ENCODE measurements at regions not wholly inside any gene's neighbourhood (a gene's known extent, or its start where the extent isn't known, plus 50 kb on each side); places are given as distances from the start of the nearest gene placed in this dataset.

DNA sequence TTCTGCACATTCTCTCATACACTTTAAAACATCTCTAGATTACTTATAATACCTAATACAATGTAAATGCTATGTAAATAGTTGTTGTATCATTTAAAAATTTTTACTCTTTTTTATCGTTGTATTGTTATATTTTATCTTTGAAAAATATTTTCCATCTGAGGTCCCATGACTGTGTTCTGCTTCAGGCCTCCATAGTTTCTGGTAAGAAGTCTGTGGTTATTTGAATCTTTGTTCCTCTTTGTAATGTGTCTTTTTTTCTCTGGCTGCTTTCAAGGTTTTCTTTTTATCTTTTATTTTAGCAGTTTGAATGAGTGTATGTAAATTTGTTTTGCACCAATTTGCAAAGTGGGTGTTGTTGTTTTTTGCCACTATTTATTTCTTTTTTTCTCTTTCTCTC, 263.1 kb downstream of the RPS24 start:
- DNase-seq (ENCODE audit: unreplicated experiment), result no peak
- intact Hi-C loops (cut with micrococcal nuclease), result no loop called here
- POLR2A ChIA-PET, result no interaction called here
- H3K4me3 Mint-ChIP-seq (ENCODE audit: unreplicated experiment), result no peak overlapping the region
- CTCF ChIA-PET, result no interaction called here
- no peaks in the 10 kb centered on the region for H3K9me3 Mint-ChIP-seq (ENCODE audit: unreplicated experiment)
- no TSS peak for BruUV-seq (replicated peaks)
- H3K36me3 Mint-ChIP-seq (ENCODE audit: insufficient read depth, unreplicated experiment), result no peaks in the 10 kb centered on the region
- H3K27me3 Mint-ChIP-seq (ENCODE audit: insufficient read depth, unreplicated experiment), result no peaks in the 10 kb centered on the region
- TF ChIP-seq CTCF (IDR thresholded peaks at IDR 0.05; ENCODE audit: unreplicated experiment), result no peak
- H3K4me1 Mint-ChIP-seq (ENCODE audit: insufficient read depth, unreplicated experiment), result no peaks in the 10 kb centered on the region
- no peak overlapping the region for H3K27ac Mint-ChIP-seq (ENCODE audit: low read depth, unreplicated experiment)

GRCh38 chr10:78297997-78298396, 264.3 kb downstream of the RPS24 start:
- Mint-ChIP-seq H3K9me3 (ENCODE audit: unreplicated experiment) (no peaks in the 10 kb centered on the region), H3K4me3 (ENCODE audit: unreplicated experiment) (no peak overlapping the region), H3K27me3 (ENCODE audit: insufficient read depth, unreplicated experiment) (no peaks in the 10 kb centered on the region), H3K27ac (ENCODE audit: low read depth, unreplicated experiment) (no peak overlapping the region), H3K4me1 (ENCODE audit: insufficient read depth, unreplicated experiment) (no peaks in the 10 kb centered on the region), H3K36me3 (ENCODE audit: insufficient read depth, unreplicated experiment) (no peaks in the 10 kb centered on the region)
- intact Hi-C loops (cut with micrococcal nuclease), result no loop called here
- ChIA-PET CTCF (no interaction called here), POLR2A (interaction anchor here (0.7 kb wide), 1 partner anchor 261 kb away, joined by 3 read pairs; no protein-coding TSS in a partner anchor)
- TF ChIP-seq CTCF (IDR thresholded peaks at IDR 0.05; ENCODE audit: unreplicated experiment), result no peak
- BruUV-seq (replicated peaks), result no TSS peak
- no peak for DNase-seq (ENCODE audit: unreplicated experiment)

- no peak for TF ChIP-seq CTCF (IDR thresholded peaks at IDR 0.05; ENCODE audit: unreplicated experiment)
- CTCF ChIA-PET, result no interaction called here
- BruUV-seq (replicated peaks), result no TSS peak
- intact Hi-C loops (cut with micrococcal nuclease), result no loop called here
- Mint-ChIP-seq H3K36me3 (ENCODE audit: insufficient read depth, unreplicated experiment) (no peaks in the 10 kb centered on the region), H3K4me1 (ENCODE audit: insufficient read depth, unreplicated experiment) (no peaks in the 10 kb centered on the region), H3K27ac (ENCODE audit: low read depth, unreplicated experiment) (no peak overlapping the region), H3K9me3 (ENCODE audit: unreplicated experiment) (no peaks in the 10 kb centered on the region), H3K27me3 (ENCODE audit: insufficient read depth, unreplicated experiment) (no peaks in the 10 kb centered on the region), H3K4me3 (ENCODE audit: unreplicated experiment) (no peak overlapping the region)
- POLR2A ChIA-PET, result no interaction called here
- no peak for DNase-seq (ENCODE audit: unreplicated experiment)
Measured at GRCh38 chr10:78298835-78299234, 265.2 kb downstream of the RPS24 start.

GRCh38 chr10:78299851-78300468, 266.3 kb downstream of the RPS24 start:
- Mint-ChIP-seq H3K27me3 (ENCODE audit: insufficient read depth, unreplicated experiment) (peaks cover 7% of the 10 kb centered on the region), H3K4me3 (ENCODE audit: unreplicated experiment) (no peak overlapping the region), H3K36me3 (ENCODE audit: insufficient read depth, unreplicated experiment) (no peaks in the 10 kb centered on the region), H3K9me3 (ENCODE audit: unreplicated experiment) (no peaks in the 10 kb centered on the region), H3K4me1 (ENCODE audit: insufficient read depth, unreplicated experiment) (no peaks in the 10 kb centered on the region), H3K27ac (ENCODE audit: low read depth, unreplicated experiment) (no peak overlapping the region)
- ChIA-PET POLR2A (interaction anchor here (0.6 to 1.3 kb wide), 3 partner anchors 18 to 595 kb away, joined by 3 read pairs; no protein-coding TSS in a partner anchor), CTCF (interaction anchor here (0.7 kb wide), 1 partner anchor 52 kb away, joined by 3 read pairs; no protein-coding TSS in a partner anchor)
- no peak for DNase-seq (ENCODE audit: unreplicated experiment)
- TF ChIP-seq CTCF (IDR thresholded peaks at IDR 0.05; ENCODE audit: unreplicated experiment), result no peak
- intact Hi-C loops (cut with micrococcal nuclease), result loop anchor here (5.0 kb wide), 2 partner anchors 88 to 897 kb away; no protein-coding TSS in a partner anchor
- no TSS peak for BruUV-seq (replicated peaks)

Data from MCF 10A (cell line).